22Rv1 (cell line): ENCODE measurements at regions not wholly inside any gene's neighbourhood (a gene's known extent, or its start where the extent isn't known, plus 50 kb on each side); places are given as distances from the start of the nearest gene placed in this dataset.

ENCODE experiments used
- ZFX ChIP-seq: fragments of 450-650 bp; IDR thresholded peaks from 2 replicates; pipeline ENCODE4 v1.6.1; 2017; ENCODE audit warnings: antibody characterized with exemption, borderline replicate concordance
- TF ChIP-seq, protein P1 (sequence below): fragments of 450-650 bp; IDR thresholded peaks from 2 replicates; pipeline ENCODE4 v1.5.1; 2017; ENCODE audit warnings: mild to moderate bottlenecking

DNA sequence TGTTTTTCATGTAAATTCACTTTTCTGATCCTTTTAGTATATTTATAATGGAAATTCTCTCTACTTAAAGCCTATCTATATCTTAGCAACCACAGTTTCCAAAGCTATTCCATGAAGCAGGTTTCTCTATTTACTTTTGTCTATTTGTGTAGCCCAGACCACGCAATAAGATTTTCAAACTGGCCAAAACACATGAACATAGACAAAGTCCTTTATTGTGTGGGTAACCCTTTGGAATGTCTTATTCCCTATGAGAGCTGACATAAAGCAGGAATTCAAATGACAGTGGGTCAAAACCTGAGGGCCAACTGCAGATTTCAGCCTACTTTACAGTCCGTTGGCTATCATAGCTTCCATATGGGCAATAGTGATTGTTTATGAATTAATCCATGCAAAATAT, 252.6 kb downstream of the LTN1 start:
- TF ChIP-seq, protein P1, sequence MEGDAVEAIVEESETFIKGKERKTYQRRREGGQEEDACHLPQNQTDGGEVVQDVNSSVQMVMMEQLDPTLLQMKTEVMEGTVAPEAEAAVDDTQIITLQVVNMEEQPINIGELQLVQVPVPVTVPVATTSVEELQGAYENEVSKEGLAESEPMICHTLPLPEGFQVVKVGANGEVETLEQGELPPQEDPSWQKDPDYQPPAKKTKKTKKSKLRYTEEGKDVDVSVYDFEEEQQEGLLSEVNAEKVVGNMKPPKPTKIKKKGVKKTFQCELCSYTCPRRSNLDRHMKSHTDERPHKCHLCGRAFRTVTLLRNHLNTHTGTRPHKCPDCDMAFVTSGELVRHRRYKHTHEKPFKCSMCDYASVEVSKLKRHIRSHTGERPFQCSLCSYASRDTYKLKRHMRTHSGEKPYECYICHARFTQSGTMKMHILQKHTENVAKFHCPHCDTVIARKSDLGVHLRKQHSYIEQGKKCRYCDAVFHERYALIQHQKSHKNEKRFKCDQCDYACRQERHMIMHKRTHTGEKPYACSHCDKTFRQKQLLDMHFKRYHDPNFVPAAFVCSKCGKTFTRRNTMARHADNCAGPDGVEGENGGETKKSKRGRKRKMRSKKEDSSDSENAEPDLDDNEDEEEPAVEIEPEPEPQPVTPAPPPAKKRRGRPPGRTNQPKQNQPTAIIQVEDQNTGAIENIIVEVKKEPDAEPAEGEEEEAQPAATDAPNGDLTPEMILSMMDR: no peak
- TF ChIP-seq ZFX: no peak
